Panc1 (cell line): ENCODE measurements at regions not wholly inside any gene's neighbourhood (a gene's known extent, or its start where the extent isn't known, plus 50 kb on each side); places are given as distances from the start of the nearest gene placed in this dataset.

Experiments used
- ATAC-seq: fragments of 200-7000 bp; cut with Tn5 transposase; 2 replicates; pipeline ENCODE4 v1.9.1; 2020; ENCODE audit warnings: mild to moderate bottlenecking, moderate library complexity
- BruUV-seq: library from RNA; stranded (reverse); fragments of 400-500 nt; replicated peaks from 2 replicates; lab custom pipeline; 2021; lab: Mats Ljungman, UMichigan
- CTCF ChIA-PET: fragments of 300-600 bp; sonication (Branson Sonifier 250); formaldehyde crosslinking; loops from one replicate; lab custom pipeline; 2022; ENCODE audit warnings: antibody characterized with exemption; lab: Charles Lee
- POLR2A ChIA-PET: fragments of 300-600 bp; sonication (Branson Sonifier 250); formaldehyde crosslinking; loops from one replicate; lab custom pipeline; 2022; ENCODE audit warnings: antibody characterized with exemption; lab: Charles Lee
- DNase-seq: peaks from one replicate; pipeline ENCODE4 v3.0.0-alpha.2; 2010; ENCODE audit warnings: low read depth, low spot score
- H3K27ac ChIP-seq: 2 replicates; pipeline ENCODE4 v1.5.1; 2011; ENCODE audit warnings: mild to moderate bottlenecking, low read length, inconsistent platforms
- H3K27me3 ChIP-seq: fragments of 200-500 bp; sonication (Bioruptor generic); 2 replicates; pipeline ENCODE4 v1.6.0; 2014; ENCODE audit warnings: low read length, inconsistent platforms; ENCODE audit not compliant: control insufficient read depth, insufficient read depth
- H3K36me3 ChIP-seq: fragments of 200-500 bp; sonication (Bioruptor generic); 2 replicates; pipeline ENCODE4 v1.5.1; 2014; ENCODE audit warnings: inconsistent platforms, mild to moderate bottlenecking, low read length, moderate library complexity; ENCODE audit not compliant: control insufficient read depth, insufficient read depth
- H3K4me1 ChIP-seq: 2 replicates; pipeline ENCODE4 v1.5.1; 2011; ENCODE audit warnings: inconsistent platforms, mild to moderate bottlenecking, low read length, moderate library complexity; ENCODE audit not compliant: control insufficient read depth, insufficient read depth
- H3K4me3 ChIP-seq, 2 experiments: 2 replicates each; pipeline ENCODE4 v1.5.1; 2011 to 2012; ENCODE audit warnings: low read depth in 2 of 2, low read length in 2 of 2, mild to moderate bottlenecking in 2 of 2, inconsistent platforms in 1 of 2, moderate library complexity in 1 of 2
- H3K9me3 ChIP-seq: fragments of 200-500 bp; sonication (Bioruptor generic); 2 replicates; pipeline ENCODE4 v1.5.1; 2014; ENCODE audit warnings: low read depth, mild to moderate bottlenecking, inconsistent platforms, low read length, moderate library complexity; ENCODE audit not compliant: control insufficient read depth, insufficient read depth
- CTCF ChIP-seq: fragments of 450-650 bp; IDR thresholded peaks from 2 replicates; pipeline ENCODE4 v1.5.1; 2017; ENCODE audit warnings: mild to moderate bottlenecking
- POLR2AphosphoS5 ChIP-seq: IDR thresholded peaks from 2 replicates; pipeline ENCODE4 v1.6.1; 2012; ENCODE audit warnings: mild to moderate bottlenecking, low read depth, low read length, moderate library complexity
- REST ChIP-seq, 2 experiments: IDR thresholded peaks; 2 replicates each; pipeline ENCODE4 v1.6.1; 2011 to 2012; ENCODE audit warnings: low read depth in 2 of 2, control low read depth in 1 of 2, low read length in 1 of 2, mild to moderate bottlenecking in 1 of 2, moderate library complexity in 1 of 2; ENCODE audit not compliant: insufficient read depth in 1 of 2
- SIN3A ChIP-seq: IDR thresholded peaks from 2 replicates; pipeline ENCODE4 v1.6.1; 2012; ENCODE audit warnings: low read depth, mild to moderate bottlenecking, low read length, moderate library complexity, borderline replicate concordance; ENCODE audit not compliant: insufficient read depth
- TCF7L2 ChIP-seq: IDR thresholded peaks from 2 replicates; pipeline ENCODE4 v1.6.1; 2011; ENCODE audit warnings: mild to moderate bottlenecking, low read depth, low read length, inconsistent platforms
- in situ Hi-C: cut with HindIII; loops from 2 replicates; pipeline ENCODE4 v1.10.0; 2016; ENCODE audit warnings: low sequenced_read_pairs, low pct_unique_long_range_greater_than_20kb
- intact Hi-C: fragments of 100-400 bp; cut with micrococcal nuclease; formaldehyde crosslinking; loops from one replicate; pipeline ENCODE4 v1.10.0; 2022; ENCODE audit not compliant: unreplicated experiment

GRCh38 chr9:23594421-23594820 is 231.6 kb downstream of the ELAVL2 start:
- no peak overlapping the region for H3K4me3 ChIP-seq
- no peak overlapping the region for H3K27ac ChIP-seq
- no peaks in the 10 kb centered on the region for H3K9me3 ChIP-seq
- no peaks in the 10 kb centered on the region for H3K27me3 ChIP-seq
- no peak for TF ChIP-seq SIN3A
- TF ChIP-seq CTCF = no peak
- no peak for TF ChIP-seq REST (IDR thresholded peaks at IDR 0.05; ENCODE audit: insufficient read depth in 1 of 2, low read depth in 2 of 2, low read length in 1 of 2)
- TF ChIP-seq TCF7L2 = no peak
- no peak for TF ChIP-seq POLR2AphosphoS5
- ChIA-PET POLR2A (no interaction called here), CTCF (no interaction called here)
- H3K36me3 ChIP-seq = no peaks in the 10 kb centered on the region
- in situ Hi-C loops = no loop called here
- no TSS peak for BruUV-seq
- H3K4me1 ChIP-seq = no peaks in the 10 kb centered on the region
- intact Hi-C loops = no loop called here
- ATAC-seq (no peak), DNase-seq (no peak)

GRCh38 chr9:23596913-23597634 is 229.0 kb downstream of the ELAVL2 start:
- no peaks in the 10 kb centered on the region for H3K36me3 ChIP-seq
- BruUV-seq = no TSS peak
- TF ChIP-seq REST (IDR thresholded peaks at IDR 0.05; ENCODE audit: insufficient read depth in 1 of 2, low read depth in 2 of 2, low read length in 1 of 2) = no peak
- no peaks in the 10 kb centered on the region for H3K4me1 ChIP-seq
- no peak overlapping the region for H3K27ac ChIP-seq
- intact Hi-C loops (no loop called here), in situ Hi-C loops (no loop called here)
- DNase-seq (no peak), ATAC-seq (no peak)
- POLR2A ChIA-PET = no interaction called here
- H3K9me3 ChIP-seq = no peaks in the 10 kb centered on the region
- CTCF ChIA-PET = no interaction called here
- H3K27me3 ChIP-seq = no peaks in the 10 kb centered on the region
- no peak overlapping the region for H3K4me3 ChIP-seq
